H1 (cell line): ENCODE measurements at regions not wholly inside any gene's neighbourhood (a gene's known extent, or its start where the extent isn't known, plus 50 kb on each side); places are given as distances from the start of the nearest gene placed in this dataset.

Experiments used
- CTBP2 ChIP-seq: IDR thresholded peaks from 2 replicates; pipeline ENCODE4 v1.7.0; 2011; ENCODE audit warnings: borderline replicate concordance, mild to moderate bottlenecking, moderate library complexity, mixed read lengths, low read length; ENCODE audit not compliant: insufficient read depth, insufficient read length
- EGR1 ChIP-seq: IDR thresholded peaks from 2 replicates; pipeline ENCODE4 v1.6.1; 2011; ENCODE audit warnings: low read depth, low read length, borderline replicate concordance
- RAD21 ChIP-seq, 2 experiments: IDR thresholded peaks in 1 of 2; conservative IDR thresholded peaks in 1 of 2; 2 replicates each; pipeline ENCODE4 v1.6.1; 2011; ENCODE audit warnings: low read depth in 2 of 2, low read length in 2 of 2, improper control_type of control experiment in 1 of 2, inconsistent platforms in 1 of 2, mild to moderate bottlenecking in 1 of 2, moderate library complexity in 1 of 2
- RNF2 ChIP-seq: fragments of 200-900, 300-1000 bp; sonication (generic); IDR thresholded peaks from 2 replicates; pipeline ENCODE4 v1.7.1; 2016; ENCODE audit warnings: borderline replicate concordance, low read depth, mild to moderate bottlenecking, antibody characterized with exemption, low read length; ENCODE audit not compliant: poor library complexity, severe bottlenecking; ENCODE audit errors: missing control alignments
- TAF1 ChIP-seq: IDR thresholded peaks from 2 replicates; pipeline ENCODE4 v1.6.1; 2011; ENCODE audit warnings: mild to moderate bottlenecking, low read depth, low read length

GRCh38 chr1:87796471-87796901, 467.8 kb downstream of the LMO4 start:
- no peak for TF ChIP-seq RNF2
- TF ChIP-seq EGR1: no peak
- TF ChIP-seq RAD21 (IDR thresholded peaks at IDR 0.05 in 1 of 2, conservative IDR thresholded peaks at IDR 0.05 in 1 of 2; ENCODE audit: low read depth in 2 of 2, low read length in 2 of 2): no peak
- no peak for TF ChIP-seq CTBP2
- TF ChIP-seq TAF1: no peak
